Heart left ventricle (tissue), 16 donors: ENCODE measurements at regions not wholly inside any gene's neighbourhood (a gene's known extent, or its start where the extent isn't known, plus 50 kb on each side); places are given as distances from the start of the nearest gene placed in this dataset.
"Not testable (repeated sequence)": the region's sequence is repeated elsewhere in the genome, so short reads cannot be mapped to it uniquely, and the experiment has no call there.

Experiments
- ATAC-seq, 4 donors: fragments of 200-7000 bp; cut with Tn5 transposase; one replicate each; pipeline ENCODE4 v1.9.1; 2020 to 2022; ENCODE audit warnings: moderate library complexity in 4 of 4, mild to moderate bottlenecking in 3 of 4, moderate number of reproducible peaks in 1 of 4
- DNase-seq, 5 donors: peaks; one replicate each; pipeline ENCODE4 v3.0.0-alpha.2; 2020
- H3K27ac ChIP-seq, 12 donors: fragments of 200-600 bp; sonication (generic) in 4 of 12; one replicate each; pipeline versions ENCODE4 v1.5.0 to v1.8.0; 2016 to 2022; ENCODE audit warnings: mild to moderate bottlenecking in 2 of 12
- H3K27me3 ChIP-seq, 9 donors: fragments of 200-600 bp; sonication (generic) in 2 of 9; one replicate each; pipeline versions ENCODE4 v1.5.1 to v1.8.0; 2016 to 2022; ENCODE audit warnings: mild to moderate bottlenecking in 3 of 9
- H3K36me3 ChIP-seq, 9 donors: fragments of 200-600 bp; sonication (generic) in 2 of 9; one replicate each; pipeline versions ENCODE4 v1.5.0 to v1.8.0; 2018 to 2022; ENCODE audit warnings: mild to moderate bottlenecking in 2 of 9
- H3K4me1 ChIP-seq, 12 donors: fragments of 200-600 bp; sonication (generic) in 4 of 12; one replicate each; pipeline versions ENCODE4 v1.5.0 to v1.8.0; 2016 to 2022; ENCODE audit warnings: mild to moderate bottlenecking in 3 of 12
- H3K4me3 ChIP-seq, 12 donors: fragments of 200-600 bp; sonication (generic) in 4 of 12; one replicate each; pipeline versions ENCODE4 v1.5.0 to v1.8.0; 2017 to 2022; ENCODE audit warnings: mild to moderate bottlenecking in 9 of 12, moderate library complexity in 4 of 12
- H3K9me3 ChIP-seq, 12 donors: fragments of 200-600 bp; sonication (generic) in 4 of 12; one replicate each; pipeline versions ENCODE4 v1.5.0 to v1.8.0; 2016 to 2022; ENCODE audit warnings: mild to moderate bottlenecking in 1 of 12
- CTCF ChIP-seq, 12 donors: fragments of 200-600 bp; sonication (generic) in 4 of 12; IDR thresholded peaks; one replicate each; pipeline versions ENCODE4 v1.5.0 to v1.8.0; 2018 to 2022; ENCODE audit warnings: antibody characterized with exemption in 12 of 12, mild to moderate bottlenecking in 5 of 12
- POLR2A ChIP-seq, 2 donors: fragments of 450-650 bp; IDR thresholded peaks; one replicate each; pipeline ENCODE4 v1.6.1; 2017; ENCODE audit warnings: antibody characterized with exemption in 2 of 2, mild to moderate bottlenecking in 2 of 2, moderate library complexity in 2 of 2
- WGBS, 4 donors: extraction: QIAGEN DNeasy Blood & Tissue Kit in 2 of 4; methylation state at CpG; one replicate each; pipeline versions ENCODE4 v1.1.5 to v1.1.7; 2013 to 2018; 5-methylcytosine and 5-hydroxymethylcytosine counted together
- intact Hi-C, 10 donors: fragments of 100-400 bp; cut with DNase I; formaldehyde crosslinking; loops; one replicate each; pipeline versions ENCODE4 v1.11.1 to v1.14.2; 2022
- donor health status: ischemic (EF 13 %, LVEDD 7.1; RV severe dilation, severe dysfunction).
- donor health status: healthy with polysubstance abuse.
- donor health status: DM: no; HTN: yes; CAD: no.
- donor health status: DM: no; HTN: no; CAD: no.
- donor health status: ischemic (EF 25% LVEDD 6.9; RV normal size, moderate dysfunction).
- donor health status: ischemic (EF 25% LVEDD 5.7; RV mildly dilated, moderate dysfunction).
- donor health status: healthy.
- donor health status: DM: yes; HTN: yes; CAD: no.
- donor health status: ischemic (EF 35%, LVEDD 5.7; RV mildly dilated, moderate dysfunction).
- donor health status: nonischemic (EF 11% LVEDD 7.7; RV severe dilation, severe dysfunction).
- donor health status: DM: yes; HTN: yes; CAD: no.
- donor health status: PGD.
- donor health status: ischemic (EF 29% LVEDD 5.4; RV normal size, mild dysfunction).
- donor health status: nonischemic (EF 23%, LVEDD 6.1; RV moderate dilation, normal function).

- Histone ChIP-seq H3K4me3 (no peak overlapping the region), H3K9me3 (peaks cover 0 to 13% (median 0%) of the 10 kb centered on the region in 12 donors), H3K36me3 (no peaks in the 10 kb centered on the region), H3K27ac (no peak overlapping the region), H3K4me1 (no peaks in the 10 kb centered on the region), H3K27me3 (peaks cover 0 to 3% (median 0%) of the 10 kb centered on the region in 9 donors)
- TF ChIP-seq POLR2A (IDR thresholded peaks at IDR 0.05) (no peak), CTCF (IDR thresholded peaks at IDR 0.05) (no peak)
- WGBS, 4 donors, result 61 to 83% (median 69%) methylated on average over 1 of the region's 1 CpG
- intact Hi-C loops, result no loop called here
- DNase-seq, result no peak
- no peak for ATAC-seq
Measured at GRCh38 chr4:158443731-158444130, 78.0 kb upstream of the RXFP1 start.

GRCh38 chr4:158444621-158445020, 77.1 kb upstream of the RXFP1 start:
- intact Hi-C loops, result no loop called here
- TF ChIP-seq CTCF (IDR thresholded peaks at IDR 0.05) (no peak), POLR2A (IDR thresholded peaks at IDR 0.05) (no peak)
- 65 to 76% (median 72%) methylated on average over 1 of the region's 1 CpG for WGBS, 4 donors
- Histone ChIP-seq H3K4me3 (no peak overlapping the region), H3K36me3 (no peaks in the 10 kb centered on the region), H3K4me1 (no peaks in the 10 kb centered on the region), H3K9me3 (peaks cover 0 to 7% (median 0%) of the 10 kb centered on the region in 12 donors), H3K27ac (no peak overlapping the region), H3K27me3 (peaks cover 0 to 3% (median 0%) of the 10 kb centered on the region in 9 donors)
- DNase-seq (no peak), ATAC-seq (no peak)

- Histone ChIP-seq H3K36me3 (no peaks in the 10 kb centered on the region), H3K27me3 (peaks cover 0 to 3% (median 0%) of the 10 kb centered on the region in 9 donors), H3K4me1 (no peaks in the 10 kb centered on the region), H3K4me3 (no peak overlapping the region), H3K9me3 (no peaks in the 10 kb centered on the region), H3K27ac (no peak overlapping the region)
- ATAC-seq (no peak), DNase-seq (no peak)
- intact Hi-C loops, result no loop called here
- 53 to 68% (median 58%) methylated on average over 2 of the region's 2 CpGs for WGBS, 4 donors
- no peak for TF ChIP-seq POLR2A (IDR thresholded peaks at IDR 0.05)
- no peak for TF ChIP-seq CTCF (IDR thresholded peaks at IDR 0.05)
Measured at GRCh38 chr4:158446106-158446505, 75.6 kb upstream of the RXFP1 start.

GRCh38 chr4:158450741-158451140, 70.9 kb upstream of the RXFP1 start:
- H3K4me3 ChIP-seq, result no peak overlapping the region
- H3K4me1 ChIP-seq, result no peaks in the 10 kb centered on the region
- H3K36me3 ChIP-seq, result no peaks in the 10 kb centered on the region
- DNase-seq (no peak), ATAC-seq (no peak)
- no peak for TF ChIP-seq POLR2A (IDR thresholded peaks at IDR 0.05)
- H3K27me3 ChIP-seq, result no peaks in the 10 kb centered on the region
- H3K27ac ChIP-seq, result no peak overlapping the region
- WGBS, 4 donors, result 42 to 74% (median 54%) methylated on average over 1 of the region's 1 CpG
- intact Hi-C loops, result no loop called here
- H3K9me3 ChIP-seq, result peaks cover 0 to 2% (median 0%) of the 10 kb centered on the region in 12 donors

GRCh38 chr4:158452116-158452515, 69.6 kb upstream of the RXFP1 start:
- H3K27ac ChIP-seq, H3K9me3 ChIP-seq, H3K4me1 ChIP-seq, H3K27me3 ChIP-seq, intact Hi-C loops, ATAC-seq, DNase-seq, H3K4me3 ChIP-seq, H3K36me3 ChIP-seq: not testable (repeated sequence)
- WGBS, 4 donors, result 85 to 96% (median 90%) methylated on average over 1 of the region's 1 CpG
